ENCODE measurements at regions not wholly inside any gene's neighbourhood (a gene's known extent, or its start where the extent isn't known, plus 50 kb on each side); places are given as distances from the start of the nearest gene placed in this dataset.

DNA sequence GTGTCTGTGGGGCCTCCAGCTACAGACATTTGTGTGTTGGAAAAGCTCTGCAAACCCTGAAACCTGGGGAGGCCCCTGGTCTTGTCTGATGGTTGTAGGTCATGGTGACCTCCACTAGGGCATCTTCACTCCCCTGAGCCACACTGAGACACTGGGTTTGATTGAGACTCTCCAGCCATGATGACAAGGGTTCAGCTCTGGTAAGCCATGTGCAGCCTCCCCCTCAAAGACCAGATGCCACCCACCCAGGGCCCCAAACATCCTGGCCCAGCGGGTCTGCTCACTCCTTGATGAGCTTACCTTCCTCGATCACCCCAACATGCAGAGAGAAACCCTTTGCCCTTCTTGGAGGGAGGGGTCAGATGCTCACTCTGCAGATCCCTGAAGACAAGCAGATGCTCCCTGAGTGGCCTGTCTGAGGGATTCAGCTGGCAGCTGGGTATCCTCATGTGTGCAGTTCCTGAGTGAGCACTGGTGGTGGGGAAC is 101.6 kb downstream of the METRNL start:
- Mint-ChIP-seq H3K27ac (no peak overlapping the region), H3K4me1 (ENCODE audit: unreplicated experiment) (peaks cover 38% of the 10 kb centered on the region), H3K36me3 (no peaks in the 10 kb centered on the region), H3K27me3 (peaks cover 3% of the 10 kb centered on the region), H3K4me3 (no peak overlapping the region), H3K9me3 (no peaks in the 10 kb centered on the region)
- DNase-seq (ENCODE audit: extremely low spot score, unreplicated experiment): peak; percentile 48
- TF ChIP-seq, protein P1, sequence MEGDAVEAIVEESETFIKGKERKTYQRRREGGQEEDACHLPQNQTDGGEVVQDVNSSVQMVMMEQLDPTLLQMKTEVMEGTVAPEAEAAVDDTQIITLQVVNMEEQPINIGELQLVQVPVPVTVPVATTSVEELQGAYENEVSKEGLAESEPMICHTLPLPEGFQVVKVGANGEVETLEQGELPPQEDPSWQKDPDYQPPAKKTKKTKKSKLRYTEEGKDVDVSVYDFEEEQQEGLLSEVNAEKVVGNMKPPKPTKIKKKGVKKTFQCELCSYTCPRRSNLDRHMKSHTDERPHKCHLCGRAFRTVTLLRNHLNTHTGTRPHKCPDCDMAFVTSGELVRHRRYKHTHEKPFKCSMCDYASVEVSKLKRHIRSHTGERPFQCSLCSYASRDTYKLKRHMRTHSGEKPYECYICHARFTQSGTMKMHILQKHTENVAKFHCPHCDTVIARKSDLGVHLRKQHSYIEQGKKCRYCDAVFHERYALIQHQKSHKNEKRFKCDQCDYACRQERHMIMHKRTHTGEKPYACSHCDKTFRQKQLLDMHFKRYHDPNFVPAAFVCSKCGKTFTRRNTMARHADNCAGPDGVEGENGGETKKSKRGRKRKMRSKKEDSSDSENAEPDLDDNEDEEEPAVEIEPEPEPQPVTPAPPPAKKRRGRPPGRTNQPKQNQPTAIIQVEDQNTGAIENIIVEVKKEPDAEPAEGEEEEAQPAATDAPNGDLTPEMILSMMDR (conservative IDR thresholded peaks at IDR 0.05): no peak

GRCh38 chr17:83181991-83182619 is 102.7 kb downstream of the METRNL start:
- TF ChIP-seq, protein P1 (conservative IDR thresholded peaks at IDR 0.05): no peak
- Mint-ChIP-seq H3K27ac (no peak overlapping the region), H3K4me1 (ENCODE audit: unreplicated experiment) (peaks cover 40% of the 10 kb centered on the region), H3K9me3 (no peaks in the 10 kb centered on the region), H3K36me3 (no peaks in the 10 kb centered on the region), H3K4me3 (no peak overlapping the region), H3K27me3 (peaks cover 3% of the 10 kb centered on the region)
- peak; percentile 66 for DNase-seq (ENCODE audit: extremely low spot score, unreplicated experiment)

GRCh38 chr17:83182620-83183101 is 103.3 kb downstream of the METRNL start:
- DNase-seq (ENCODE audit: extremely low spot score, unreplicated experiment): peak; percentile 65
- TF ChIP-seq, protein P1 (conservative IDR thresholded peaks at IDR 0.05): no peak
- H3K4me1 Mint-ChIP-seq (ENCODE audit: unreplicated experiment): peaks cover 40% of the 10 kb centered on the region
- H3K27me3 Mint-ChIP-seq: peaks cover 3% of the 10 kb centered on the region
- H3K4me3 Mint-ChIP-seq: no peak overlapping the region
- H3K36me3 Mint-ChIP-seq: no peaks in the 10 kb centered on the region
- H3K9me3 Mint-ChIP-seq: no peaks in the 10 kb centered on the region
- H3K27ac Mint-ChIP-seq: no peak overlapping the region

DNA sequence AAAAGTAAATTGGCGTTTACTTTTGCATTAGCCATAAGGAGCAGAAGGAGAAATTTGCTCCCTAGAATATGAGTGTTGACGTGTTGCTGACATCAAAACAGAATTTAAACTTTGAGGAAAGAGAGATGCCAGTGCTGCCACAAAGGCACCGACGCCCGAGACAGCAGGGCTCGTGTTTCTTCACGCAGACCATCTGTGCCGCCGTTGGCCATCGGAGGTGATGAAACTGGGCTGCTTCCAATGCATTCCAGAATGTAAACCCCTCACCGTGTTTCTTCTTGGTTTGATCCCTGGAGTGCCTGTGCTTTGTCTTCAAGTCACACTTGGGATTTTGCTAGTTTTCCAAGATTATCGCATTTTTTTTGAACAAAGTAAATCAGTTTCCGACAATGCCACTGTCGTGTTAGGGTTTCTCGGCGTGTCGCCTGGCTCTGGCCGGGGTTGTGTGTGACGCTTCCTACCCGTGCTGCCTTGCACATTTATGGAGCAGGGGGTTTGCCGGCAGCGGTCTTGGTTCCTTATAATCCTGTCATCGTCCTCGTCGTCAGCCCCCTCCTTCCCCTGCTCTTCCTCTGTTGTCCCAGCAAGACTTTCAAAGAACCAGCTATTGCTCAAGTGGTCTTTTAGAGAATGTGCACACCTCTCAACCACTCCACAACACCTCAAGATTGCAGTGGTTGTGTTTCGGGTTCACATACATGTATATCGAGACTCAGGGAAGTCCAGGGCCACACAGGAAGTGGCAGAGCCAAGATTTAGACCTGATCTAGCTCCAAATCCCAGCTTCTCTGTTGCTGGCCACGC is 103.9 kb downstream of the METRNL start:
- Mint-ChIP-seq H3K9me3 (no peaks in the 10 kb centered on the region), H3K27me3 (peaks cover 3% of the 10 kb centered on the region), H3K4me1 (ENCODE audit: unreplicated experiment) (peaks cover 40% of the 10 kb centered on the region), H3K36me3 (no peaks in the 10 kb centered on the region), H3K4me3 (no peak overlapping the region), H3K27ac (no peak overlapping the region)
- DNase-seq (ENCODE audit: extremely low spot score, unreplicated experiment): peak; percentile 50
- TF ChIP-seq, protein P1 (conservative IDR thresholded peaks at IDR 0.05): no peak

GRCh38 chr17:83183951-83184506 is 104.6 kb downstream of the METRNL start:
- Mint-ChIP-seq H3K27ac (no peak overlapping the region), H3K27me3 (peaks cover 3% of the 10 kb centered on the region), H3K9me3 (no peaks in the 10 kb centered on the region), H3K4me3 (no peak overlapping the region), H3K4me1 (ENCODE audit: unreplicated experiment) (peaks cover 44% of the 10 kb centered on the region), H3K36me3 (no peaks in the 10 kb centered on the region)
- TF ChIP-seq, protein P1 (conservative IDR thresholded peaks at IDR 0.05): no peak
- peak; percentile 55 for DNase-seq (ENCODE audit: extremely low spot score, unreplicated experiment)

All from type B pancreatic cell (in vitro differentiated cells).